Testis (tissue), 2 donors: ENCODE measurements at regions not wholly inside any gene's neighbourhood (a gene's known extent, or its start where the extent isn't known, plus 50 kb on each side); places are given as distances from the start of the nearest gene placed in this dataset.

Experiments
- CTCF ChIP-seq, 3 experiments: fragments of 450-650 bp in 2 of 3; fragments of 200-600 bp in 1 of 3; sonication (generic) in 1 of 3; IDR thresholded peaks; one replicate each; pipeline ENCODE4 v1.5.1; 2016 to 2019; ENCODE audit warnings: antibody characterized with exemption in 3 of 3, mild to moderate bottlenecking in 2 of 3, moderate library complexity in 1 of 3
- POLR2A ChIP-seq: fragments of 450-650 bp; IDR thresholded peaks from one replicate; pipeline ENCODE4 v1.6.1; 2017; ENCODE audit warnings: antibody characterized with exemption, mild to moderate bottlenecking, moderate library complexity

- TF ChIP-seq CTCF (IDR thresholded peaks at IDR 0.05) (no peak), POLR2A (no peak)
Observed at GRCh38 chr20:48523191-48523995, 304.4 kb downstream of the PREX1 start.
